WTC11 (cell line): ENCODE measurements at regions not wholly inside any gene's neighbourhood (a gene's known extent, or its start where the extent isn't known, plus 50 kb on each side); places are given as distances from the start of the nearest gene placed in this dataset.

ENCODE experiments used
- ATAC-seq: fragments of 200-7000 bp; cut with Tn5 transposase; 2 replicates; pipeline ENCODE4 v1.10.0; 2021; ENCODE audit warnings: mild to moderate bottlenecking, moderate library complexity
- CTCF ChIA-PET: fragments of 300-600 bp; sonication (Branson Sonifier 250); formaldehyde crosslinking; loops from one replicate; lab custom pipeline; 2021; ENCODE audit warnings: antibody characterized with exemption; lab: Charles Lee
- POLR2A ChIA-PET: fragments of 350-600 bp; sonication (Branson Sonifier 250); formaldehyde crosslinking; loops from one replicate; lab custom pipeline; 2021; ENCODE audit warnings: antibody characterized with exemption; lab: Charles Lee
- DNase-seq: peaks from one replicate; pipeline ENCODE4 v3.0.0; 2021; ENCODE audit warnings: low spot score
- H3K27ac Mint-ChIP-seq: 2 replicates; pipeline ENCODE4 v1.8.0; 2021; ENCODE audit warnings: mixed read lengths
- H3K27me3 Mint-ChIP-seq: 2 replicates; pipeline ENCODE4 v1.8.0; 2021; ENCODE audit warnings: low read depth, mild to moderate bottlenecking, moderate library complexity, mixed read lengths
- H3K36me3 Mint-ChIP-seq: 2 replicates; pipeline ENCODE4 v1.8.0; 2021; ENCODE audit warnings: mixed read lengths
- H3K4me1 Mint-ChIP-seq: 2 replicates; pipeline ENCODE4 v1.8.0; 2022; ENCODE audit warnings: mixed read lengths
- H3K4me3 Mint-ChIP-seq: 2 replicates; pipeline ENCODE4 v1.8.0; 2021; ENCODE audit warnings: mild to moderate bottlenecking, moderate library complexity, mixed read lengths
- H3K9me3 Mint-ChIP-seq: 2 replicates; pipeline ENCODE4 v1.8.0; 2021; ENCODE audit warnings: mixed read lengths
- AFF4 ChIP-seq: sonication (generic); formaldehyde crosslinking; IDR thresholded peaks from 2 replicates; pipeline ENCODE4 v1.8.1; 2023; ENCODE audit warnings: mild to moderate bottlenecking, missing genetic modification reagents, borderline replicate concordance
- CBFB ChIP-seq: sonication (generic); formaldehyde crosslinking; IDR thresholded peaks from 2 replicates; pipeline ENCODE4 v1.8.1; 2022; ENCODE audit warnings: mild to moderate bottlenecking, low read depth, missing genetic modification reagents
- EMX1 ChIP-seq: fragments of 250-450 bp; sonication (Bioruptor Pico); IDR thresholded peaks from 2 replicates; pipeline ENCODE4 v1.8.0; 2021; ENCODE audit warnings: mild to moderate bottlenecking
- ESRRA ChIP-seq: sonication (generic); formaldehyde crosslinking; IDR thresholded peaks from 2 replicates; pipeline ENCODE4 v1.8.1; 2022; ENCODE audit warnings: mild to moderate bottlenecking, missing genetic modification reagents, borderline replicate concordance
- ETV6 ChIP-seq: sonication (generic); formaldehyde crosslinking; IDR thresholded peaks from 2 replicates; pipeline ENCODE4 v1.8.1; 2022; ENCODE audit warnings: mild to moderate bottlenecking, missing genetic modification reagents
- FOXK1 ChIP-seq: sonication (generic); formaldehyde crosslinking; IDR thresholded peaks from 2 replicates; pipeline ENCODE4 v1.8.0; 2022; ENCODE audit warnings: mild to moderate bottlenecking, moderate library complexity, missing genetic modification reagents
- GTF2I ChIP-seq: fragments of 250-450 bp; sonication (Bioruptor Pico); conservative IDR thresholded peaks from 2 replicates; pipeline ENCODE4 v1.4.0; 2021; ENCODE audit warnings: mild to moderate bottlenecking
- IRF2 ChIP-seq: sonication (generic); formaldehyde crosslinking; IDR thresholded peaks from 2 replicates; pipeline ENCODE4 v1.8.0; 2022; ENCODE audit warnings: low read depth, missing genetic modification reagents, borderline replicate concordance
- JUN ChIP-seq: sonication (generic); formaldehyde crosslinking; IDR thresholded peaks from 2 replicates; pipeline ENCODE4 v1.8.0; 2023; ENCODE audit warnings: mild to moderate bottlenecking, missing genetic modification reagents
- MYBL2 ChIP-seq: sonication (generic); formaldehyde crosslinking; IDR thresholded peaks from 2 replicates; pipeline ENCODE4 v1.8.1; 2023; ENCODE audit warnings: mild to moderate bottlenecking, moderate library complexity, missing genetic modification reagents
- NR2C2 ChIP-seq: sonication (generic); formaldehyde crosslinking; IDR thresholded peaks from 2 replicates; pipeline ENCODE4 v1.8.0; 2022; ENCODE audit warnings: mild to moderate bottlenecking, missing genetic modification reagents
- NR3C1 ChIP-seq: sonication (generic); formaldehyde crosslinking; conservative IDR thresholded peaks from 2 replicates; pipeline ENCODE4 v1.8.1; 2023; ENCODE audit warnings: low read depth, mild to moderate bottlenecking, missing genetic modification reagents
- OVOL2 ChIP-seq: fragments of 250-450 bp; sonication (Bioruptor Pico); IDR thresholded peaks from 2 replicates; pipeline ENCODE4 v1.9.0; 2021; ENCODE audit warnings: mild to moderate bottlenecking, borderline replicate concordance
- USF2 ChIP-seq: sonication (generic); formaldehyde crosslinking; IDR thresholded peaks from 2 replicates; pipeline ENCODE4 v1.8.1; 2023; ENCODE audit warnings: mild to moderate bottlenecking, missing genetic modification reagents, moderate library complexity
- ZNF121 ChIP-seq: sonication (generic); formaldehyde crosslinking; IDR thresholded peaks from 2 replicates; pipeline ENCODE4 v1.8.0; 2023; ENCODE audit warnings: missing genetic modification reagents
- ZNF138 ChIP-seq: sonication (generic); formaldehyde crosslinking; conservative IDR thresholded peaks from 2 replicates; pipeline ENCODE4 v1.8.1; 2022; ENCODE audit warnings: mild to moderate bottlenecking, moderate library complexity, missing genetic modification reagents
- ZNF232 ChIP-seq: sonication (generic); formaldehyde crosslinking; IDR thresholded peaks from 2 replicates; pipeline ENCODE4 v1.8.0; 2022; ENCODE audit warnings: mild to moderate bottlenecking, missing genetic modification reagents
- ZNF396 ChIP-seq: fragments of 250-450 bp; sonication (Bioruptor Pico); IDR thresholded peaks from 2 replicates; pipeline ENCODE4 v1.8.0; 2021; ENCODE audit warnings: mild to moderate bottlenecking, moderate library complexity, borderline replicate concordance
- ZSCAN18 ChIP-seq: fragments of 250-450 bp; sonication (Bioruptor Pico); IDR thresholded peaks from 2 replicates; pipeline ENCODE4 v2.1.2; 2022; ENCODE audit warnings: mild to moderate bottlenecking, moderate library complexity
- TF ChIP-seq, protein P1 (sequence below): sonication (generic); formaldehyde crosslinking; IDR thresholded peaks from 2 replicates; pipeline ENCODE4 v1.8.0; 2023; ENCODE audit warnings: mild to moderate bottlenecking, missing genetic modification reagents
- TF ChIP-seq, protein P2 (sequence below): sonication (generic); formaldehyde crosslinking; IDR thresholded peaks from 2 replicates; pipeline ENCODE4 v1.8.1; 2022; ENCODE audit warnings: missing genetic modification reagents, borderline replicate concordance
- TF ChIP-seq, protein P3 (sequence below): fragments of 250-450 bp; sonication (Bioruptor Pico); IDR thresholded peaks from 2 replicates; pipeline ENCODE4 v1.9.0; 2021; ENCODE audit warnings: mild to moderate bottlenecking

DNA sequence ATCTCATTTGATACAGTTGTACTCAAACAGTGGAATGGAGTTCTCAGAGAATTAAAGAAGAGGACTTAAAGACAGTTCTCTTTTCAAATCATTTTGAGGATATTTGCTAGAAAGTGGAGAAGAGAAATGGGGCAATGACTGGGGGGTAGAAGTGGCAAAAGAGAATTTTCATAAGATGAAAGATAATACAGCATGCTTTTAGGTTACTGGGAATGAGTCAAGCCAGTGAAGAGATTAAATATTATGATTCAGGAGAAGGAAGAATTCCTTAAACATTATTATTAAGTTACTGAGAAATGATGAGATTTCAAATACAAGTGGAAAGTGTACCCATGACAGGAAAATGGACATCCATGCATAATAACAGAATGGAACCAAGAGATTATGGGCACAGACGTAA is 219.0 kb upstream of the DKK2 start (continued):
- TF ChIP-seq ZSCAN18 (no peak), MYBL2 (no peak), EMX1 (CRISPR knock-in tag) (no peak), ZNF232 (CRISPR knock-in tag) (no peak), ZNF396 (CRISPR knock-in tag) (no peak), USF2 (CRISPR knock-in tag) (no peak), GTF2I (no peak), IRF2 (CRISPR knock-in tag) (no peak), ESRRA (CRISPR knock-in tag) (no peak), JUN (CRISPR knock-in tag) (no peak)
- TF ChIP-seq, protein P1, sequence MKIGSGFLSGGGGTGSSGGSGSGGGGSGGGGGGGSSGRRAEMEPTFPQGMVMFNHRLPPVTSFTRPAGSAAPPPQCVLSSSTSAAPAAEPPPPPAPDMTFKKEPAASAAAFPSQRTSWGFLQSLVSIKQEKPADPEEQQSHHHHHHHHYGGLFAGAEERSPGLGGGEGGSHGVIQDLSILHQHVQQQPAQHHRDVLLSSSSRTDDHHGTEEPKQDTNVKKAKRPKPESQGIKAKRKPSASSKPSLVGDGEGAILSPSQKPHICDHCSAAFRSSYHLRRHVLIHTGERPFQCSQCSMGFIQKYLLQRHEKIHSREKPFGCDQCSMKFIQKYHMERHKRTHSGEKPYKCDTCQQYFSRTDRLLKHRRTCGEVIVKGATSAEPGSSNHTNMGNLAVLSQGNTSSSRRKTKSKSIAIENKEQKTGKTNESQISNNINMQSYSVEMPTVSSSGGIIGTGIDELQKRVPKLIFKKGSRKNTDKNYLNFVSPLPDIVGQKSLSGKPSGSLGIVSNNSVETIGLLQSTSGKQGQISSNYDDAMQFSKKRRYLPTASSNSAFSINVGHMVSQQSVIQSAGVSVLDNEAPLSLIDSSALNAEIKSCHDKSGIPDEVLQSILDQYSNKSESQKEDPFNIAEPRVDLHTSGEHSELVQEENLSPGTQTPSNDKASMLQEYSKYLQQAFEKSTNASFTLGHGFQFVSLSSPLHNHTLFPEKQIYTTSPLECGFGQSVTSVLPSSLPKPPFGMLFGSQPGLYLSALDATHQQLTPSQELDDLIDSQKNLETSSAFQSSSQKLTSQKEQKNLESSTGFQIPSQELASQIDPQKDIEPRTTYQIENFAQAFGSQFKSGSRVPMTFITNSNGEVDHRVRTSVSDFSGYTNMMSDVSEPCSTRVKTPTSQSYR: no peak
- TF ChIP-seq, protein P2, sequence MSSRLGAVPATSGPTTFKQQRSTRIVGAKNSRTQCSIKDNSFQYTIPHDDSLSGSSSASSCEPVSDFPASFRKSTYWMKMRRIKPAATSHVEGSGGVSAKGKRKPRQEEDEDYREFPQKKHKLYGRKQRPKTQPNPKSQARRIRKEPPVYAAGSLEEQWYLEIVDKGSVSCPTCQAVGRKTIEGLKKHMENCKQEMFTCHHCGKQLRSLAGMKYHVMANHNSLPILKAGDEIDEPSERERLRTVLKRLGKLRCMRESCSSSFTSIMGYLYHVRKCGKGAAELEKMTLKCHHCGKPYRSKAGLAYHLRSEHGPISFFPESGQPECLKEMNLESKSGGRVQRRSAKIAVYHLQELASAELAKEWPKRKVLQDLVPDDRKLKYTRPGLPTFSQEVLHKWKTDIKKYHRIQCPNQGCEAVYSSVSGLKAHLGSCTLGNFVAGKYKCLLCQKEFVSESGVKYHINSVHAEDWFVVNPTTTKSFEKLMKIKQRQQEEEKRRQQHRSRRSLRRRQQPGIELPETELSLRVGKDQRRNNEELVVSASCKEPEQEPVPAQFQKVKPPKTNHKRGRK (CRISPR knock-in tag): no peak

DNA sequence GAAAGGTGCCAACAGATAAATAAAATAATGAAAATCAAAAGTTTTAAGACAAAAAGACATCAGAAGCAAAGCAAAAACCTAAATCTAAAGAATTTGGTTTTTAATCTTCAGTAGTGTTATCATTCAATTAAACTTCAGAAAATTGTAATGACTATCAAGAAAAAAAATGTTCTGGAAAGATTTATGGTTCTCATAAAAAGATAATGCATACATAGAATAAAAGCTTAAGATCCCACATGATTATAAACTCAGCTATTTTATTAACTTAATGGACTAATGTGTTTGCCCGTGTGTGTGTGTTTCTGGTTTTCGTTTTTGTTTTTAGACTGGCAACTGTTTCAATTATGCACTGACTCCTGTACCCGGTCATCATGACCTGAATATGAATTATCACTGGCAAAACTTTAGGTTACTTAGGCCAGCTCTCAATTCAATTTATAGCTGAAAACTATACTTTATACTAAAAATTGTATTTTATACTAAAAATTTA is 217.5 kb upstream of the DKK2 start:
- peaks cover 4% of the 10 kb centered on the region for H3K4me1 Mint-ChIP-seq
- CTCF ChIA-PET: no interaction called here
- ATAC-seq (no peak), DNase-seq (no peak)
- H3K36me3 Mint-ChIP-seq: no peaks in the 10 kb centered on the region
- no peak overlapping the region for H3K27ac Mint-ChIP-seq
- H3K27me3 Mint-ChIP-seq: no peaks in the 10 kb centered on the region
- no peaks in the 10 kb centered on the region for H3K9me3 Mint-ChIP-seq
- H3K4me3 Mint-ChIP-seq: no peak overlapping the region
- POLR2A ChIA-PET: no interaction called here
- TF ChIP-seq OVOL2 (CRISPR knock-in tag) (no peak), USF2 (CRISPR knock-in tag) (no peak), GTF2I (no peak), ZNF396 (CRISPR knock-in tag) (no peak), ETV6 (CRISPR knock-in tag) (no peak), AFF4 (CRISPR knock-in tag) (no peak), NR2C2 (CRISPR knock-in tag) (no peak), ZNF121 (CRISPR knock-in tag) (no peak), FOXK1 (CRISPR knock-in tag) (no peak), ZNF138 (no peak), NR3C1 (CRISPR knock-in tag) (no peak), CBFB (CRISPR knock-in tag) (no peak)
- TF ChIP-seq, protein P3, sequence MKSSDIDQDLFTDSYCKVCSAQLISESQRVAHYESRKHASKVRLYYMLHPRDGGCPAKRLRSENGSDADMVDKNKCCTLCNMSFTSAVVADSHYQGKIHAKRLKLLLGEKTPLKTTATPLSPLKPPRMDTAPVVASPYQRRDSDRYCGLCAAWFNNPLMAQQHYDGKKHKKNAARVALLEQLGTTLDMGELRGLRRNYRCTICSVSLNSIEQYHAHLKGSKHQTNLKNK: no peak
